ENCODE measurements at regions not wholly inside any gene's neighbourhood (a gene's known extent, or its start where the extent isn't known, plus 50 kb on each side); places are given as distances from the start of the nearest gene placed in this dataset.
"Not testable (repeated sequence)": the region's sequence is repeated elsewhere in the genome, so short reads cannot be mapped to it uniquely, and the experiment has no call there.

DNA sequence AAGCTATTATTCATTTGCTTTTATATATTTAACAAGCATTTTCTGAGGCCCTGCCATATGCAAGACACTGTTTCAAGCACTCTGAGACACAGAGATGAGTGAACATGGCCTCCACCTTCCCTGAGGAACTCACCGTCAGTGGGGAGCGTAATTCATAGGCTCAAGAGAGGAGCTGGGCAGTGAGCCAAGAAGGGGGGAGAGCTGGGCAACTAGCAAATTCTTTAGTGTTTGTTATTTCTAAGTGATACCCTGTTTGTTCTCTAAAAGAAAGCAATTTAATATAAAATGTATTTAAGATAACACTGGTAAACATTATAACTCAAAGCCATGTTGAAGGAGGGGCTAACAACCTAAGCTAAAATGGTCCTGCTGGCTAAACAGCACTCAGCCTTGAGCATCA is 119.2 kb upstream of the NGF start:
- ATAC-seq (no peak), DNase-seq (ENCODE audit: low spot score) (no peak)

DNA sequence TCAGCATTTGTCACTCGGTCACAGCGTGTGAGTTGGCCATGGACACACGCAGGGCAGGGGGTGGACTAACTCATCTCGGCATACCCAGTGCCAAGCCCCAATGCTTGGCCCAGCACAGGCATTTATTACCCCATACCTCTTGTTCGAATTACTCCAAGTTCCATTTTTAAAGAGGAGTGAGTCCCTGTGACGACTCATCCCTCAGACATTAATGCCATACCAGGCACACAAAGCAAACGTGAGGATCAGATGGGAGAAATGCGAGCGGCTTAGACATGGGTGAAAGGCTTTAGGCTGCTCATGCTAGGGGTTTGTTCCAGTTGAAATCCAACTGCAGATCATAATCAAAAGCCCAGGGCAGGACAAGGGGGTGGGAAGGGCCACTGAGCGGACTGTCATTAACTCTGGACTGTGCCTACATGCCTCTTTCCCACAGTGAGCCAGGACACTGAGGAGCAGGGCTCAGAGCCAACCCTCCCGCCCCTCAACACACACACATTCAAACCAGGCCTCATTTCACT is 118.5 kb upstream of the NGF start:
- DNase-seq (ENCODE audit: low spot score), result no peak
- ATAC-seq, result no peak

DNA sequence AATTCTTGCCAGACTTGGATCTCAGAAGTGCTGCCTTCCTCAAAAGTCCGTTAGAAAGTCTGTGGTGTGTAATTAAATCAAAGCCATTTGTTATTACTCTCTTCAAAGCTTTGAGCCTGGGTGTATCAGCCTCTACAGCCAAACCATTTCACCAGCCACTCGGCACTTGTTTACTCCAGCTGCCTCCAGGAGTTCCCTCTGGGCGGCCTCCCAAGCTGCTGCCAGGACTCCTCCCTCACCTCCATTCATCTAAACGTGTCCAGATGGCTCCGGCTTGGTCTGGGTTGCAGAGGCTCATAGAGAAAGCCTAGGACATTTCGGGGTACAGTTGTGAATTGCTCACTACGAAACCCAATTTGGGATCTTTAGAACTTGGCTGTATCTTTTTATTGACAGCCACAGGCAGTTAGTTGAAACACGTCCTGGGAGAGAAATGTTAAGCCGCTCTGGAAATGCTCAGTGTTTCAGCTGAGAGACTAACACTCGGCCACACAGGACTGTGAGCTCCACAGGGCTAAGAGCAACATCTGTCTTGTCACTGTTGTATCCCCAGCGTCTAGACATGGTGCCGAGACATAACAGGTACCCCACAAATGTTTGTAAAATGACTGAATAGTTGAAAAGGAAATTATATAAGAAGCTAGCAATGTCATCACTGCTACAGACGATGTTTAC is 116.9 kb upstream of the NGF start:
- DNase-seq (ENCODE audit: low spot score) (no peak), ATAC-seq (no peak)

DNA sequence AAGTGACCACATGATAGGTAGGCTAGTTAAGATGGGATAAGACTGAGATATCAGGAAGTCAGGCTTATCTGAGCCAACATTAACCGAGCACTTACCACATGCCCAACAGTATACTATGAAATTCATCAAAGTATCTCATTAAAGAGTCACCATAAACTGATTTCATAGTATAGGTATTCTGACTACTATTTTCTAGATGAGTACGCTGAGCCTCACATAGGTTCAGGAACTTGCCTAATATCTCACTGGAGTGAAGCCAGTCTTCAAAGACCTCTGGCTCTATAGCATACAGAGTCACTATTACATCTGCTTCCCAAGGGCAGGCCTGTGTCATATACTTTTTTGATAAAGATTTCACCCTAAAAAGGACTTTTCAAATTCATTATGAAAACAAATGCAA is 115.6 kb upstream of the NGF start:
- ATAC-seq (no peak), DNase-seq (ENCODE audit: low spot score) (no peak)

DNA sequence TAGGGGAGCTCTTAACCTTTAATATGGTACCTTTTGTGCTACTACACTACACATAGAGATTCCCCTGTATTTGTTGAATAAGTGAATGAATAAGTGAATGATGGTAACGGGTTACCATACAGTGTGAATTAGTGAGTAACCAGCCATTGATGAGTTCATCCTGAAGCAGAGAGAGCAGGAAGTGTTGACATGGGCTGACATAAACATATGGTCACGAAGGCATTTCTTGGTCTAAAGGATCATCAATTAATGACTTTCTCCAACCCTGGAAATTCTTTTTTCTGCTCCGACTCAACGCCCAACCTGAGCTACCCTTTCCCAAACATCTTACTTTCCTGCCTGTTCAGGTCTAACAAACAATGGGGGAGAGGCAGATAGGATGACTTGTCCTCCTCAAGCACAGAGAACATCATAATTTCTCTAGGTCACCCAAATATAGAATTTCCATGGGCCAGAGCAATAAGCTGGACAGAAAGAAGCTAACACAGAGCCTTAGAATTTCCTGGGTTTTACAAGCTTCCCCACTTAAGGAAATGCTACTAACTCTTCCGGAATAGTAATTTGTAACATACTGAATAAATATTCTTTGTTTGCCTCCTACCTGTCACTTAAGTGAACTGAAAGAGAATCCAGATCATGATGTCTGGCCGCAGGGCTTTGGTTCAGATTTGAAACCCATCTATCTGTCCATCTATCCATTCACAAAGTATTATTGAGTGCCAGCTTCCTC is 114.7 kb upstream of the NGF start:
- ATAC-seq (no peak), DNase-seq (ENCODE audit: low spot score) (no peak)

DNA sequence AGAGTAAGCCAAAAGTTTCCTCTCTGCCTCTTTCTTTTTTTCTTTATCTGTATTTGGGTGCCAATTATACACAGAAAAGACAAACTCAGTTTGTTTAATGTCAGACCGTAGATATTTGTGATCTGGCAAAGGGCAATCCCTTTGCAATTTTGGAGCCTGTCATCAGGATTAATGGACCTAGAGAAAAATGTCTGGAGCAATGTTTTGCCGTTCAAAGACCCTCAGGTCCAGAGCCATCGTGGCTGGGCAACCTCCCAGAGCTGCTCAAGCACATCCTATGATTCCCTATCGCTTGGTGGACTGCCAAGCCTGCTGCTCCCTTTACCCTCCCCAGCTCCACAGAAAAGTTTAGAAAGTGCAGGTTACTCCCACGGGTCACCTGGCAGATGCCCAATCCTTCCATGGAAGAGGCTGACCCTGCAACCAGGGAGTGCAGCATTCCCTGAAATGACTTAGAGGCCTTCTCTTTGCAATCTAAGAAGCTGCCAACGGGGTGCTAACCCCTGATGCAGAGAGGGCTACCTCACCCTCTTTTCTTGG is 112.5 kb upstream of the NGF start:
- ATAC-seq, result no peak

DNA sequence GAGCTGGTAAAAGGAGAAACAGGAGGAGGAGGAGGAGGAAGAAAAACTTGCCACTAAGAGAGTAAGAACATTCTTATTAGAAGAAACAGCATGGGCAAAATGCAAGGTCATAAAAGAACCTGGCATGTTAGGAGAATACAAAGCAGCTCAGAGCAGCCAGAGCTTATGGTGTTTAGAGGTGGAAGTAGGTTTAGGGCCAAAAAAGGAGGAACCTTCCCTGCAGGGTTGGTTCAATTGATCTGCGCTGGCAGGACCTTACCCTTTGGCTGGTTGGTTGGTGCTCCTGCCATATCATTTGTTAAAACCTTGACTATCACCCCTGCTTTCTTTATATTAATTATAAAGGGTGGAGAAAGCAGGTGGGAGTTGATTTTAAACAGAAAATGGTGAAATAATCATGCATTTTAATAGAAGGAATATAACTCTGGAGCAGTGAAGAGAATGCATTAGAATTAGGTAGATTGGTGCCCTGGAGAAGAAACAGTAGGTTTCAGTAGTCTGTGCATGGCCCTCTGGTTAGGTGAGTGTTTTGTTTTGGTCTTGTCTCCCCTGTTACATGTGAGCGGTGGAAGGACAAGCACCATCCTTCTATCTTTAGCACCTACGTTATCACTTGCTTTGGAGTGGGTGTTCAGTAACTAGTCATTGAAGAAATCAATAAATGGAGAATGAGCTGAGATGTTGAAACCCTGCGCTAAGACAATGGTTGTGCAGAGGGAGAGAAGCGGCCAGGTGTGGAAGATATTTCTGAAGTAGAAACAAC is 110.4 kb upstream of the NGF start:
- peak; percentile 89 for ATAC-seq
- no peak for DNase-seq (ENCODE audit: low spot score)

More for the DNA sequence above, 112.5 kb upstream of the NGF start:
- peak; percentile 50 for DNase-seq (ENCODE audit: low spot score)

DNA sequence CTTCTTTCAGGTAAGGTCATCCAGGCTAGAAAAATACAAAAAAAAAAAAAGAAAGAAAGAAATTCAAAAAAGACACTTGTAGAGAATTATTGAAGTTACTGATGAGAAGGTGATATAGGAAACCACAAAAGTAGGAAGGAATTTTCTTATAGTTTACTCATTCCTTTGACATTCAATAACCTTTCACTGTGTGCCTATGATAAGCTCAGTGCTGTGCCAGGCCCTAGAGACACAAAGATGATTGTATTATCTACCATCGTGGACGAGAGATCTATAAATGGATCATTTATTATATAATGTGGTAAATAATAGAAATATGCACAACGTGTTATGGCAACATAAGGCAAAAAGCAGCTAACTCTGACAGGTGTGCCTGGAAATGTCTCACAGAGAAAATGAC is 109.6 kb upstream of the NGF start:
- DNase-seq (ENCODE audit: low spot score) (no peak), ATAC-seq (no peak)

DNA sequence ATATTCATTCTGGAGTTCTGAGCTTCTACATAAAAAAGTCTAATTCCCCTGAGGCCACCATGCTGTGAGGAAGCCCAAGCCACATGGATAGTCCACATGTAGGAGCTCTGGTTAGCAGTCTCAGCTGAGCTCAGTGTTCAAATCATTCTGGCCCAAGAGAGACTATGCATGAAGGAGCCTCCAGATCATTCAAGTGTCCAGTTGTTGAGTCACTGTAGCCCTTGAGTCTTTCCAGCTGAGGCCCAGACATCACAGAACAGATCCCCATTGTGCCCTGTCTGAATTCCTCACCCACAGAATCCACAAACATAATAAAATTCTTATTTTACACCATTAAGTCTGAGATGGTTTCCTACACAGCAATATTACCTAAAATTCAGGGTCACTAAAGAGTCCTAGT is 107.0 kb upstream of the NGF start:
- DNase-seq (ENCODE audit: low spot score) (no peak), ATAC-seq (no peak)

DNA sequence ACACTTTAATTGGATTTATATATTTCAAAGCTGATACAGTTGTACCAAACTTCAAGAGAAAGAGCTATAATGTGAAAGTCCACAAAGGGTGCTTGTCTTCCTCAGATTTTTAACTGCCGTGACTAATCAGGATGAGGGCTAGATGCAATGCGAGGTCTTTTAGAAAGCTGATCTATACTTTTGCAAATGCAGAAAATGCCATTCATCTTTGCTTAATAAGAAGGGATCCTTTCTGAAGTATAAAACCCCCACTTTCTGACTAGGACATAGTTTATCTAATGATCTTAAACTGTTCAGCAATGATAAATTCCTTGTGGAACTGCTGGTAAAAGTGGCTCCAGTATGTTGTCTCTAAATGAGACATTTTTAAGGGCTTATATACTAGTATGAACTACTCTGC is 102.7 kb upstream of the NGF start:
- no peak for ATAC-seq
- no peak for DNase-seq (ENCODE audit: low spot score)

DNA sequence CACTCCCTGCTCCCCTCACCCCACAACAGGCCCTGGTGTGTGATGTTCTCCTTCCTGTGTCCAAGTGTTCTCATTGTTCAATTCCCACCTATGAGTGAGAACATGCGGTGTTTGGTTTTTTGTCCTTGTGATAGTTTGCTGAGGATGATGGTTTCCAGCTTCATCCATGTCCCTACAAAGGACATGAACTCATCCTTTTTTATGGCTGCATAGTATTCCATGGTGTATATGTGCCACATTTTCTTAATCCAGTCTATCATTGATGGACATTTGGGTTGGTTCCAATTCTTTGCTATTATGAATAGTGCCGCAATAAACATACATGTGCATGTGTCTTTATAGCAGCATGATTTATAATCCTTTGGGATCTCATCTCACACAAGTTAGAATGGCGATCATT is 101.5 kb upstream of the NGF start:
- DNase-seq (ENCODE audit: low spot score); ATAC-seq: not testable (repeated sequence)

DNA sequence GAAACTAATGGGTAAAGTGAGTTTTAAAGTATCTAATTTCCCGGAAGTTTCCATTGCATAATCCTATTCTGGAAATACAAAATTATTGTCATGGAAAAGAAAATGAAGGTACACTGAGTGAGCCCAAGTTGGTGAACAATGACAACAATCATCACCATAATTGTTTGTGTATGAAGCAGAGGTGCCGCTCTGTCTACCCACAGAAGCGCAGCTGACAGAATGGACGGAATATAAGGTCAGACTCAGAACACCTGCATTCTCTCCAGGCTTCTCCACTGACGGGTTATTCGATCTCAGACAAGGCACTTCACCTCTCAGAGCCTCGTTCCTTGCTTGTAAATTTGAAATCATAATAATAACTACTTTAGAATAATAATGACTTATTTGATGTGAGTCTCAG is 99.1 kb upstream of the NGF start:
- no peak for ATAC-seq
- DNase-seq (ENCODE audit: low spot score), result no peak

DNA sequence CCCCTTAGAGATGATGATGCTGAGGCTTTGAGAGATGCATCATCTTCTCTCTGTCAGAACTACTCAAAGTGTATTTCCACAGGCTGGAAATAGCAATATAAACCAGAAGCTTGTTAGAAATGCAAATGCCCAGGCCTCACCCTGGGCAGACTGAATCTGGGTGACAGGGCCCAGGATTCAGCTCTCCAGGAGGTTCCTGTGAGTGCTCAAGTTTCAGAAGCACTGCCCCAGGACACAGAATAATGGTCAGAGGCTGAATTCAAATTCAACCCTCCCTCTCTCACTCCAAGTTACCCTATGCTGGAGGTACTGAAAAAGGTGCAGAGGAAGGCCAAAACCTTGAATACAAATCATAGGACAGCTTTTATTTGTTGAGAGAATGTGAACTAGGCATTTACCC is 98.5 kb upstream of the NGF start:
- DNase-seq (ENCODE audit: low spot score), result no peak
- ATAC-seq, result no peak

DNA sequence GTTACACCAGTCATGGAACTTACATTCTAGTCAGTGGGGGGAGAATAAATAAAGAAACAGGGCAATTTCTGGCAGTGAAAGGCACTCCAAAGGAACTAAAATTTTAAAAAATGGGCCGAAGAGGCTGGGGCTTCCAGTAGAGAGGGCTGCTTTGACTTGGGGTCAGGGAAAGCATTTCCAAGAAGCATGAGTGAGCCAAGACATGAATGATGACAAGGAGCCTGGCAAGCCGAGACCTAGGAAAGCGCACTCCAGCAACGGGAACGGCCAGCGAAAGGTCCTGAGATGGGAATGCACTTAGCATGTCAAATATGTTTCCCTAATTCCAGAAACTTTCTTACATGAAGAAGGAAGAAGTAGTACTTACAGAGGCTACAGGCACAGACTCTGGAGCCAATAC is 95.4 kb upstream of the NGF start:
- ATAC-seq (no peak), DNase-seq (ENCODE audit: low spot score) (no peak)

DNA sequence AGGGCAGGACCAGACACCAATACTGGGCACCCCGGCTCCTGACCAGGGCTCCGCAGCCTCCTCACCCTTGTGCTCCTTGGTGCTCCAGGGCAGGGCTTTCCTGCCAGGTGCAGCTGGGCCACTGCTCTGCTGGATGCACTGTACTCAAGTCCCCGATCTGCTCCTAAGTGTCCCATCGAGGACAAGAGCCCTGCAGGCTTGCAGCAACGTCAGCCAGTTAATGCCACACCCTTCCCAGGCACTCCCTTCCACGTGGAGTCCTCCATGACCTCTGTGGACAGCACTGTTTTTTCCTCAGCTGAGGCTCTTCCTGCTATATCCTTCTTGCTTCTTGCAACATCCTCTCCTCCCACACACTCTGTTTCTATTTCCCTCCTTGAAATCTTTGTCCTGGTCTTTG is 94.0 kb upstream of the NGF start:
- ATAC-seq, result no peak
- DNase-seq (ENCODE audit: low spot score), result no peak

DNA sequence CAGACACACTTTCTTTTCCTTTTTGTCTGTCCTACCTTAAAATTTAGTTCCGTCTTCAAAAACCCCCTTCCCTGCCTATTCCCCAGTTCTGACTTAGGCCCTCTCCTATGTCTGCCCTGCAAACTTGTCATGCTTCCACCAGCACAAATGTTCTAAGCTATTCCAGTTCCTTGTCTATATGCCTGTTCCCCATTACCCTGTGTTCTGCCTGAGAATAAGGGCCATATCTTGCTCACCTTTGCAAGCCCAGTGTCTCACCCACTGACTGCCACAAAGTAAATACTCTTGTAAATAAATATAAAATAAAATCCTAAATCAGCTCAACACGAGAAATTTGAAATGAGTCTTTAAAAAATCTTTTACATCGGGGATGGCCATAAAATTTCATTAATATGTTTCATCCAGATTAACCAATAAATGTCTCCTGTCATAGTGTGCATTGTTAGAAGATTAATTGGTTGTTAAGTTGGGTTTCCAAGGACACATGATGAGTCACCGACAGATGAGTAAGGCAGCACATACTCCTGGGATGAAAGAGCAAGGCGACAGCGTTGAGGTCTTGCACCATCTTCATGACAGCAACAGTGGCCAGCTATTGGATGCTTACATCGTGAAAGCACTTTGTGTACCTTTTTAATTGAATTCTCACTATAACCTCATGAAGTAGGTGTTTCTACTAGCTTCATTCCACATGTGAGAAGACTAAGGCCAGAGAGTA is 92.6 kb upstream of the NGF start:
- ATAC-seq (no peak), DNase-seq (ENCODE audit: low spot score) (no peak)

DNA sequence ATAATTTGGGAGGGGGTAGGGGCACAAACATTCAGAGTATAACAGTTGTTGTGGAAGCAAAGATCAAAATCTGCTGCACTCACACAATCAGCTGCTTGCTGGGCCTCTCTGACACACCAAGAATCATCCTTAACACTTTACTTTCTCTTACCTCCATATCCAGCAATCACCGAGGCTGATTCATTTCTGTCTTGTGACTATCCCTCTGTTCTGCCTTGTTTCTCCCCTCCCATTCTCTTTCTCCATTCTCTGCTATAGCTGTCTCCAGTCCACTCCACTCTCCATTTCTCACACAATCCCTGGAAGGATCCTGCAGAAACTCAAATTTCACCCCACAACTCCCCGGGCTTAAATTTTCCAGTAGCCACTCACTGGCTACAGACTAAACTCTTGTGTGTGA is 91.8 kb upstream of the NGF start:
- no peak for DNase-seq (ENCODE audit: low spot score)
- no peak for ATAC-seq

DNA sequence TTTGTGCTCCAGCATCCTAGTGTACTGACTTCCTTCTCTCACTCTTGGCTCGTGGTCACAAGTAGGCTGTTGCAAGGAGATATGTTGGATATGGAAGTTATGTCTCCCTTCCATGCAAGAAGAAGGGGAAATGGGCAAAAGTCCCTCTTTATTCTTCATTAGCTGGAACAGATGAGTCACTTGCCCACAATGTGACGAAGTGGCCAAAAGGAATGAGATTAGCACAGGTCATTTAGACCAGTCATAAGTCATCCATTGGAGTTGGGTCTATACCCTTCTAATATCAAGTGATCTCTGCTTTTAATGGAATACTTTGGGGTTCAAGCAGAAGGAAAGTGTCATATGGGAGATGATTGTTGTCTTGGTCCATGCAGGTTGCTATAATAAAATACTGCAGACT is 91.2 kb upstream of the NGF start:
- ATAC-seq (no peak), DNase-seq (ENCODE audit: low spot score) (no peak)

DNA sequence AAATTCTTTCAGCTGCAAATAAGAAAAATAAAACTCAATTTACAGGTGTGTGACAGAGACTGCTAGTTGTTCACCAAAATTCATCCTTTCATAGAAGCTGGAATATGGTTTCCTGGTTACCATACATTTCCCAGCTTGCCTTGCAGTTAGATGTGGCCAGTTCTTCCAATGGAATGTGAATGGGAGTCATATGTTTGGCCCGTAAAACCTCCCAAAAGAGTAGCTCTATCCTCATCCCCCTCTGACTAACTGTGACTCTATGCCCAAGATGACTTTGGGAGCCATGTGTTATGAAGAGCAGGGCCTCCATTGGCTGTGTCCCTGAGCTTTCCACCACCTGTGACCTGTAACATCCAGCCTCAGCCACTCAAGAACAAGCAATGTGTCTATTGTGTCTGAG is 90.6 kb upstream of the NGF start:
- ATAC-seq (no peak), DNase-seq (ENCODE audit: low spot score) (no peak)

DNA sequence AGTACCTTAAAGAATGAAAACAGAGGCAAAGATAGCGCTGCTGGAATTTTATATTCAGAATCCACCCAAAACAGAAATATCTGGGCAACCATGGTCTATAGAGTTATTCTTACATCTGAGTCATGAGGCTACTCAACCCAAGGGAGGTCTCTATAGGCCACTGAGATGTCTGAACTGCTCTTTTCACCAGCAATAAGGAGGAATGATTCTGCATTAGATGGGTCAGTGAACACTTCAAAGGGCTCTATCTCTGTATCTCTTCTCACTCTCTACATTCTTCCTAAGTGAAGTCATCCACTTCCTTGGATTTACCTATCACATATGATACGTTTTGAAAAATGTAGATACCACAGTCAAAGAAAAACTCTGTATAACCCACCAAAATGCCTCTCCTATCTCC is 90.2 kb upstream of the NGF start:
- DNase-seq (ENCODE audit: low spot score), result no peak
- ATAC-seq, result no peak

DNA sequence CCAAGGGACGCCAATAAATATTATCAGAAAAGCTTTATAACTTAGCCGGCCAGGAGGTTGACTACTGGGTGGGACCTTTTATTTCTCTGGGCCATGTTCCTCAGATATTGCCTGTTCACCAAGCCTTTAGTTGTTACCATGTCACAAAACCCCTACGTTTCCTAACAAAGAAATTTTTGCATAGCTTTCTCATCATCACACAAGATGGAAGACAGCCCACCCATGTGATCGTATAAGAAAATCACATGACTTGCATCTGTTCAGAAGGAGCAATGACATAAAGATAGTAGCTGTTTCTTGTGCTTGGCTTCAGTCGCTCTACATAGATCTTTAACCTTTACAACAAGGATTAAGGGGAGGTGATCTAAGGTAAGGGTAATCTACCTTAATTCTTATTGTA is 88.9 kb upstream of the NGF start:
- DNase-seq (ENCODE audit: low spot score), result no peak
- no peak for ATAC-seq

All from left lobe of liver (tissue), 2 donors.